GM23338 (cell line): ENCODE measurements at regions not wholly inside any gene's neighbourhood (a gene's known extent, or its start where the extent isn't known, plus 50 kb on each side); places are given as distances from the start of the nearest gene placed in this dataset.

Source experiments
- ATAC-seq: fragments of 200-7000 bp; cut with Tn5 transposase; 3 replicates; pipeline ENCODE4 v1.9.1; 2020
- DNase-seq: peaks from one replicate; pipeline ENCODE4 v3.0.0-alpha.2; 2015; ENCODE audit warnings: low spot score
- H2AFZ ChIP-seq: fragments of 200-600 bp; sonication (generic); 2 replicates; pipeline ENCODE4 v1.8.0; 2016; ENCODE audit warnings: antibody characterized with exemption, mild to moderate bottlenecking, moderate library complexity
- H3F3A ChIP-seq: fragments of 200-600 bp; sonication (generic); replicated peaks from 2 replicates; pipeline ENCODE4 v1.8.0; 2017; ENCODE audit warnings: antibody characterized with exemption, mixed run types, low read depth
- H3K27ac ChIP-seq: fragments of 200-600 bp; sonication (generic); 2 replicates; pipeline ENCODE4 v1.6.1; 2016; ENCODE audit warnings: low read depth
- H3K27me3 ChIP-seq: fragments of 200-600 bp; sonication (generic); 2 replicates; pipeline ENCODE4 v1.8.0; 2016; ENCODE audit warnings: mild to moderate bottlenecking, mixed run types, moderate library complexity; ENCODE audit not compliant: insufficient read depth
- H3K36me3 ChIP-seq: fragments of 200-600 bp; sonication (generic); 2 replicates; pipeline ENCODE4 v1.8.0; 2016; ENCODE audit warnings: mild to moderate bottlenecking; ENCODE audit not compliant: insufficient read depth
- H3K4me1 ChIP-seq: fragments of 200-600 bp; sonication (generic); 2 replicates; pipeline ENCODE4 v1.8.0; 2016; ENCODE audit warnings: mild to moderate bottlenecking, moderate library complexity; ENCODE audit not compliant: insufficient read depth
- H3K4me2 ChIP-seq: fragments of 200-600 bp; sonication (generic); 2 replicates; pipeline ENCODE4 v1.7.1; 2017; ENCODE audit warnings: mixed run types
- H3K4me3 ChIP-seq: fragments of 200-600 bp; sonication (generic); 2 replicates; pipeline ENCODE4 v1.6.1; 2016; ENCODE audit warnings: mixed run types
- H3K79me2 ChIP-seq: fragments of 200-600 bp; sonication (generic); replicated peaks from 2 replicates; pipeline ENCODE4 v1.8.0; 2017; ENCODE audit warnings: mild to moderate bottlenecking; ENCODE audit not compliant: insufficient read depth
- H3K9me2 ChIP-seq: fragments of 200-600 bp; sonication (generic); 2 replicates; pipeline ENCODE4 v1.8.0; 2017; ENCODE audit not compliant: insufficient read depth
- H4K20me1 ChIP-seq: fragments of 200-600 bp; sonication (generic); replicated peaks from 2 replicates; pipeline ENCODE4 v1.8.0; 2017; ENCODE audit warnings: mild to moderate bottlenecking; ENCODE audit not compliant: insufficient read depth
- H3K27ac Mint-ChIP-seq: 2 replicates; pipeline ENCODE4 v1.8.0; 2020; ENCODE audit warnings: inconsistent platforms, mild to moderate bottlenecking, moderate library complexity, mixed read lengths
- H3K27me3 Mint-ChIP-seq: 3 replicates; pipeline ENCODE4 v1.8.0; 2022; ENCODE audit warnings: low read depth, mild to moderate bottlenecking, moderate library complexity, mixed read lengths, inconsistent platforms; ENCODE audit not compliant: insufficient read depth, poor library complexity
- H3K36me3 Mint-ChIP-seq: 3 replicates; pipeline ENCODE4 v1.8.0; 2021; ENCODE audit warnings: low read depth, mild to moderate bottlenecking, inconsistent platforms, moderate library complexity, mixed read lengths
- H3K4me1 Mint-ChIP-seq: 3 replicates; pipeline ENCODE4 v1.8.0; 2020; ENCODE audit warnings: mild to moderate bottlenecking, inconsistent platforms, mixed read lengths
- H3K4me3 Mint-ChIP-seq: 3 replicates; pipeline ENCODE4 v1.8.0; 2021; ENCODE audit warnings: moderate library complexity, mild to moderate bottlenecking, inconsistent platforms, mixed read lengths
- H3K9me3 Mint-ChIP-seq: 3 replicates; pipeline ENCODE4 v1.8.0; 2020; ENCODE audit warnings: moderate library complexity, mild to moderate bottlenecking, inconsistent platforms, mixed read lengths
- CTCF ChIP-seq, 2 experiments: fragments of 200-600 bp in 1 of 2; sonication (generic) in 1 of 2; conservative IDR thresholded peaks; 2 replicates each; pipeline versions ENCODE4 v1.5.1 to v1.6.1; 2016 to 2017; ENCODE audit warnings: antibody characterized with exemption in 2 of 2, low read depth in 2 of 2, mild to moderate bottlenecking in 2 of 2, moderate library complexity in 1 of 2
- ETS1 ChIP-seq: IDR thresholded peaks from 2 replicates; pipeline ENCODE4 v1.6.1; 2016; ENCODE audit warnings: antibody characterized with exemption
- EZH2 ChIP-seq: fragments of 200-600 bp; sonication (generic); IDR thresholded peaks from one replicate; pipeline ENCODE4 v1.8.0; 2017; ENCODE audit warnings: antibody characterized with exemption, mild to moderate bottlenecking, low read depth; ENCODE audit not compliant: unreplicated experiment
- NANOG ChIP-seq: IDR thresholded peaks from 2 replicates; pipeline ENCODE4 v1.6.1; 2016; ENCODE audit warnings: antibody characterized with exemption, borderline replicate concordance
- STAT1 ChIP-seq: IDR thresholded peaks from one replicate; pipeline ENCODE4 v1.6.1; 2016; ENCODE audit warnings: antibody characterized with exemption; ENCODE audit not compliant: unreplicated experiment
- ZNF331 ChIP-seq: fragments of 250-450 bp; sonication (Bioruptor Pico); IDR thresholded peaks from 2 replicates; pipeline ENCODE4 v1.5.0; 2020; ENCODE audit warnings: low read depth, mild to moderate bottlenecking, moderate library complexity
- ZNF462 ChIP-seq: fragments of 250-450 bp; sonication (Bioruptor Pico); IDR thresholded peaks from 2 replicates; pipeline ENCODE4 v1.5.0; 2020; ENCODE audit warnings: mild to moderate bottlenecking, moderate library complexity

GRCh38 chr2:59004621-59005020 is 763.5 kb upstream of the FANCL start (continued):
- no peak for TF ChIP-seq CTCF (conservative IDR thresholded peaks at IDR 0.05; ENCODE audit: low read depth in 2 of 2)
- TF ChIP-seq ETS1 = no peak
- TF ChIP-seq ZNF462 (CRISPR knock-in tag) = no peak

GRCh38 chr2:59000796-59001195 is 759.7 kb upstream of the FANCL start:
- Histone ChIP-seq H3K4me1 (peaks cover 9% of the 10 kb centered on the region; the same call in 1 of the 2 replicates), H2AFZ (no peak overlapping the region), H3K36me3 (no peaks in the 10 kb centered on the region), H3K4me3 (no peak overlapping the region), H3K27ac (no peak overlapping the region), H3K4me2 (no peak overlapping the region), H3K27me3 (no peaks in the 10 kb centered on the region), H4K20me1 (no peaks in the 10 kb centered on the region), H3F3A (no peaks in the 10 kb centered on the region), H3K79me2 (no peaks in the 10 kb centered on the region), H3K9me2 (0 out of 2 replicates have a peak, but pooled peaks cover 3% of the 10 kb centered on the region)
- no peak overlapping the region for H3K4me3 Mint-ChIP-seq
- H3K27me3 Mint-ChIP-seq = no peaks in the 10 kb centered on the region
- DNase-seq = no peak
- no peak for ATAC-seq
- H3K9me3 Mint-ChIP-seq = no peaks in the 10 kb centered on the region
- H3K36me3 Mint-ChIP-seq = no peaks in the 10 kb centered on the region
- H3K4me1 Mint-ChIP-seq = peaks cover 8% of the 10 kb centered on the region; the same call in 2 of the 3 replicates
- H3K27ac Mint-ChIP-seq = no peak overlapping the region
- TF ChIP-seq STAT1 = no peak
- TF ChIP-seq ZNF462 (CRISPR knock-in tag) = no peak
- TF ChIP-seq EZH2 = no peak
- no peak for TF ChIP-seq ZNF331 (CRISPR knock-in tag)
- no peak for TF ChIP-seq NANOG
